SK-N-MC (cell line): ENCODE measurements at regions not wholly inside any gene's neighbourhood (a gene's known extent, or its start where the extent isn't known, plus 50 kb on each side); places are given as distances from the start of the nearest gene placed in this dataset.

Experiments used
- DNase-seq: peaks from one replicate; pipeline ENCODE4 v3.0.0-alpha.2; 2011; ENCODE audit warnings: low read depth, low spot score
- H3K27ac ChIP-seq: fragments of 200-600 bp; sonication (generic); 2 replicates; pipeline ENCODE4 v1.5.1; 2016; ENCODE audit warnings: mixed run types
- H3K36me3 ChIP-seq: fragments of 200-600 bp; sonication (generic); 2 replicates; pipeline ENCODE4 v1.6.1; 2017; ENCODE audit warnings: antibody characterized with exemption, low read length, mixed read lengths; ENCODE audit not compliant: insufficient read depth
- H3K4me3 ChIP-seq: fragments of 200-600 bp; sonication (generic); 2 replicates; pipeline ENCODE4 v1.5.1; 2016
- H3K9ac ChIP-seq: fragments of 200-600 bp; sonication (generic); 2 replicates; pipeline ENCODE4 v1.8.0; 2017; ENCODE audit warnings: mixed run types, mixed read lengths; ENCODE audit not compliant: insufficient read length
- H3K9me3 ChIP-seq: fragments of 200-600 bp; sonication (generic); 2 replicates; pipeline ENCODE4 v1.6.1; 2017; ENCODE audit warnings: low read depth, mild to moderate bottlenecking, antibody characterized with exemption, low read length, moderate library complexity, mixed read lengths
- EZH2 ChIP-seq: fragments of 200-600 bp; sonication (generic); IDR thresholded peaks from one replicate; pipeline ENCODE4 v1.6.1; 2017; ENCODE audit warnings: antibody characterized with exemption
- FOXP2 ChIP-seq: optimal IDR thresholded peaks from 2 replicates; pipeline ENCODE3; 2011; ENCODE audit warnings: mild to moderate bottlenecking, moderate library complexity; ENCODE audit not compliant: insufficient read depth; ENCODE audit errors: extremely low read length, control extremely low read depth
- POLR2AphosphoS5 ChIP-seq: IDR thresholded peaks from 2 replicates; pipeline ENCODE4 v1.6.1; 2012; ENCODE audit warnings: mild to moderate bottlenecking, low read depth, low read length, borderline replicate concordance

DNA sequence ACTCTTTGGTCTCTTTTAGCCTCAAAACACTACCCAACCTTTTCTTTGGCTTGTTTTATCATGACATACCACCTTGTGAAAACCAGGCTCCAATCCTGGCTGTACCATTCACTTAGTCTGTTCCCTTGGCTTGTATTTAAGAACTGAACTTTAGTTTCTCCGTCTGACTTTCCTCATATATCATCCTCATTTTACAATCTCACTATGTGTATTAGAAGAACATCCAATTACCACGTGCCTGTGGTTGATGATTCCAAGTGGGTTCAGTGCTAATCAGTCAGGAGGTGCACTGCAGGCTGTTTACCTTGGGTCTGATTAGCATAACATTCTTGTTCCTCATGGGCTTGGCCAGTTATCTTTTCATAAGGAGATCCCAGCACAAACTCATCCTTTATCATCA lies 144.8 kb upstream of the KLF14 start:
- TF ChIP-seq POLR2AphosphoS5: no peak
- no peak overlapping the region for H3K4me3 ChIP-seq
- H3K9me3 ChIP-seq: no peaks in the 10 kb centered on the region
- peak overlapping the region; percentile 33; the same call in 1 of the 2 replicates for H3K27ac ChIP-seq
- DNase-seq: no peak
- H3K36me3 ChIP-seq: peaks cover 83% of the 10 kb centered on the region
- no peak overlapping the region for H3K9ac ChIP-seq

DNA sequence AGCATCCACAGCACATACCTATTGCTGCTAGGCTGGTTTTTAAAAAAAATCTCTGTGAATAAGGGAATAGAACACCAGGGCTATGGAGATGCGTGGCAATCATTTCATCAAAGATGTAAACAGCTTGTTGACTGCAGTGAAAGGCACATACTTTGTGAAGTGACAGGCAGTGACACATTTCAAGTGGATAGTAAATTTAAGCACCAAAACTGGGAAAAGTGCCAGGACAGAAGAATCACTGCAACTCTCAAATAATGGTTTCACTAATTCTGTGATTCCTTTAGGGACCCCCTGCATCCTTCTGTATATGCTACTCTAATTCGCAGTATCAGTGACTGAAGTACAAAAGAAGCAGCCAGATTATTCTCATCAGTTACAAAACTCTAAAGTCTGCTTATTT lies 145.2 kb upstream of the KLF14 start:
- Histone ChIP-seq H3K36me3 (peaks cover 83% of the 10 kb centered on the region), H3K9ac (no peak overlapping the region), H3K27ac (peak overlapping the region; percentile 12; the same call in 1 of the 2 replicates), H3K4me3 (no peak overlapping the region), H3K9me3 (no peaks in the 10 kb centered on the region)
- no peak for DNase-seq
- TF ChIP-seq EZH2: no peak
- no peak for TF ChIP-seq POLR2AphosphoS5
- no peak for TF ChIP-seq FOXP2

DNA sequence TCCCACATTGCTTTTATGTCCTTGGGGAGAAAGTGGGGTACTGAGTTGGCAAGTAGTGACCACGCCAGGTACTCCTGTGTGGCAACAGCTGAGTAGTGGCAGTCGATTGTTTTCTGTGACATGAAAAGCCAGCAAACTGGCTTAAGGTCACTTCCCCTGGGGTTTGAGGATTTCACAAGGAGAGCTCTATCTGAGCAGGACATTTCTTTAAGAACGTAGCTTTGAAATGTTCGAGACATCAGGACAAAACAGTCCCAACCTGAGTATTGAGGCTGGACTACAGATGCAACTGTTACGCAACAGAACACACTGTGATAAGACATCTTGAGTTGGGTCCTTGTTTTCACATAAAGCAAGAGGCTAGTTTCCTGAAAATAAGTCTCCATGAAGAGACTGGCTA lies 146.7 kb upstream of the KLF14 start:
- H3K9ac ChIP-seq: no peak overlapping the region
- TF ChIP-seq POLR2AphosphoS5: no peak
- TF ChIP-seq FOXP2: no peak
- TF ChIP-seq EZH2: no peak

DNA sequence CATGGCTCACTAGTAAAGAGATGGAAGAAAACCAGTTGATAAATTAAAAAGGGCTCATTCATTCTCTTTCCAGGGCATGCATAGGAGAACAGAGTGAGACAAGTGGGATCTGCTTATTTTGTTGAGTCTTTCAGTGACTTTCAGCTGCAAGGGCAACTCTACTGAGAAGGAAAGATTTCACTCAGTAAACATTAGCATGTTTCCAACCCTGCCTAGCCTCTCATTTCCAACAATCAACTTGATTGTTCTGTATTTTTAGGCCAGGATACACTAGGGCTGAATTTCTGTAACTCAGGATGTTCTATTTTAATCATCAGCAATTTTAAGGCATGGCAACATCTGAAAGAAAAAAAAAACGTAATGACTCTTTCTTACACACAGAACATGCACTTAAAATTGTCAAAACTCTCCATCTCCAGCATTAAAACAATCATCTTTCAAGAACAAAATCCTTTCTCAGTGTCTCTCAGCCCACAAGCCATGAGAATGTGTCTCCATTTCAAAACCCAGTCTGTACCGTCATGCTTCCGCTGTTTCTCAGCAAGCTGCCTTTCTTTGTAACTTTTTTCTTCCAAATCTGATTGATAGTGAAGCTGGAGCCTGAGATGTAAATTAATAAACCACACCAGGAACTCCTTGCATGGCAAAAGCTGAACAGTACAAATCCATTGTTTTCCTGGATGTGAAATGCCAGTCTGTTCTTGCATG lies 147.2 kb upstream of the KLF14 start:
- Histone ChIP-seq H3K4me3 (no peak overlapping the region), H3K9ac (no peak overlapping the region), H3K27ac (peak overlapping the region; percentile 49), H3K36me3 (peaks cover 92% of the 10 kb centered on the region), H3K9me3 (no peaks in the 10 kb centered on the region)
- TF ChIP-seq EZH2 (no peak), POLR2AphosphoS5 (no peak; the same call in 1 of the 2 replicates), FOXP2 (no peak)
- DNase-seq: no peak

More for the DNA sequence above, 146.7 kb upstream of the KLF14 start:
- Histone ChIP-seq H3K4me3 (no peak overlapping the region), H3K36me3 (peaks cover 92% of the 10 kb centered on the region), H3K27ac (peak overlapping the region; percentile 49), H3K9me3 (no peaks in the 10 kb centered on the region)
- no peak for DNase-seq

DNA sequence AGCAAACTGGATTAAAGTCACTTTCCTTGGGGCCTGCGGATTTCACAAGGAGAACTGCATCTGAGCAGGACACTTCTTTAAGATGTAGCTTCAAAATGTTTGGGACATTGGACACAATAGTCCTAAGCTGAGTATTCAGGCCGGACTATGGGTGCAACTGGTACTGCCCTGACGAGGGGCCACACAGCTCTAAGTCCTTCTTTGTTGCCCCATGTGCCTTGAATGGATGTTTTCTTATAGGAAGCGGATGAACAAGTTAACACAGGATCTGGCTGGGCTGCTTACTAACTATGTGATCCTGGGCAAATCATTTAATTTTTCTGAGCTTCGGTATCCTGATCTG lies 147.8 kb upstream of the KLF14 start:
- peak overlapping the region; percentile 49 for H3K27ac ChIP-seq
- DNase-seq: no peak
- H3K9ac ChIP-seq: no peak overlapping the region
- H3K9me3 ChIP-seq: no peaks in the 10 kb centered on the region
- TF ChIP-seq FOXP2 (no peak), EZH2 (no peak), POLR2AphosphoS5 (no peak)
- H3K4me3 ChIP-seq: no peak overlapping the region
- H3K36me3 ChIP-seq: peaks cover 92% of the 10 kb centered on the region

DNA sequence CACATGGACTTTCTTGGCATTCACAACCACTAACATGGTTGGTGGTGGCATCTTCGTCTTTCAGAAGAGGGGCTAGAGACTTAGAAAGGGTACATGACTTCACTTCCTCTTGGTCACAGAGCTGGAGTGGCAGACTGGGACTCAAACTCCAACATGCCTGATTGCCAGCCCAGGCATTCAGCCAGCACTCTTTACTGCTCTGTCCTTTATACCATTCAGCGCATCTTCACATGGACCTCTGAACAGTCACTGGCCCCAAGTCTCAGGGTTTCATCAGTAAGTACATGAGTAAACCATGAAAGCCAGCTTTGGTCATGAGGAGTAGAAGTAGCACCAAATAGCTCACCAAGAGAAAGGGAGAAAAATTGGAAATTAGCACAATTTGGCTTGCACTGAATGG lies 148.4 kb upstream of the KLF14 start:
- no peak for TF ChIP-seq EZH2
- TF ChIP-seq POLR2AphosphoS5: no peak
- no peak for TF ChIP-seq FOXP2
- no peak overlapping the region for H3K9ac ChIP-seq
- no peak overlapping the region for H3K4me3 ChIP-seq
- H3K36me3 ChIP-seq: peaks cover 92% of the 10 kb centered on the region
- no peaks in the 10 kb centered on the region for H3K9me3 ChIP-seq
- no peak for DNase-seq
- peak overlapping the region; percentile 49 for H3K27ac ChIP-seq

DNA sequence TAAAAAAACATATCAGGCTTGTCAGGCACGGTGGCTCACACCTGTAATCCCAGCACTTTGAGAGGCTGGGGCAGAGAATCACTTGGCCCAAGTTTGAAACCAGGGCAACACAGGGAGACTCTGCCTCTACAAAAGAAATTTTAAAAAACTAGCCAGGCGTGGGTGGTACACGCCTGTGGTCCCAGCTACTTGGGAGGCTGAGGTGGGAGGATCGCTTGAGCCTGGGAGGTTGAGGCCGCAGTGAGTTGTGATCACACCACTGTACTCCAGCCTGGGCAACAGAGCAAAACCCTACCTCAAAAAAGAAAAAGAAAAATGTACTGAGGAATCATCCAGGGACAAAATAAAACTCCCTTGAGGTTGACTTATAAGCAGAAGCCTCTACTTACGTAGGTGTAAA lies 149.9 kb upstream of the KLF14 start:
- Histone ChIP-seq H3K9me3 (no peaks in the 10 kb centered on the region), H3K27ac (0 out of 2 replicates have a peak overlapping the region, but pooled peaks have one; percentile 73), H3K4me3 (no peak overlapping the region), H3K36me3 (peaks cover 94% of the 10 kb centered on the region), H3K9ac (no peak overlapping the region)
- TF ChIP-seq POLR2AphosphoS5 (no peak), FOXP2 (no peak), EZH2 (no peak)
- no peak for DNase-seq

DNA sequence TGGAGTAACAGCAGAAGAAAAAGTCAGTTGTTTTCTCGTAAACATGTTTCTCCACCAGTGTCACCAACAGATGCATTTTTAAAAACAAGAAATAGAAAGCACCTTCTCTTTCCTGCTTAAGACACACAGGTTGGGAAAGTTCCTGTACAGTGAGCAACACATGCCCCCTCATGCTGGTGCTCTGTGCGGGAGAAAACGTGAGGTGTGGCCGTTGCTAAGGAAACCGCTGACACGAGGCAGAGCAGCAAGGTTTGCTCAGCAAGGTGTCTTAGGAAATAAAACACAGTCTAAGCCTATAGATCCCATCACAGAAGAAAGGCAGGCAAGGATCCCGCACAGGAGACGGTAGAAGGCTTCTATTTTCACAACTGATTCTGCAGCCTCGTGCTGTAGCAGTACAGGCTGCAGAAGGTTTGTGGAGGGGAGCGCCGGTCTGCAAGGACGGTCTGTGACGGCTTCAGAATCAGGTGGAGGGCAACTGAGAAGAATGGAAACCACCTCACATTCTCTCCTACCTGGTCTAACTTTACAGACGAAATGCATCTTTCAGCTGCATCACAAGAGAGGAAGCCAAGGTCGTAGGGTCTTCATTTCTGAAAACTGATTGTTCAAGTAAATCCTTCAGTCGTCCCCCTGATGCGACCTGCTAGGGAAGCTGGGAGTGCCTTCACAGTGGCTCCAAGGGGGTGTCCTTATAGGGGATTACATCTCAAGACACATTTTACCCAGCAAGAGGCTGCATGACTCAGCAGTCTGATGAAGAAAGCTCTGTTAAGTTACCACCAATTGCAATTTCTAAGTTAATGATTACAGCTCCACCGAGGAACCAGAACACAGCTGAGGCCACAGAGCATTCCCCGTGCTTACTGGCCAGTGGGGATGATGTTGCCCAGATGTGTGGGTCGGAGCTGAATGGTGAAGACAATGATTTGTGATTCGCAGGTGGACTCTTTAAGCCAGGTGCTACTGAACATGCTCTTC lies 150.7 kb upstream of the KLF14 start:
- Histone ChIP-seq H3K36me3 (peaks cover 93% of the 10 kb centered on the region), H3K9me3 (no peaks in the 10 kb centered on the region), H3K9ac (no peak overlapping the region), H3K4me3 (no peak overlapping the region), H3K27ac (peak overlapping the region; percentile 73)
- TF ChIP-seq FOXP2 (no peak), EZH2 (no peak), POLR2AphosphoS5 (no peak)
- no peak for DNase-seq
